Endothelial cell of hepatic sinusoid (primary cell): ENCODE measurements at regions not wholly inside any gene's neighbourhood (a gene's known extent, or its start where the extent isn't known, plus 50 kb on each side); places are given as distances from the start of the nearest gene placed in this dataset.
"Not testable (repeated sequence)": the region's sequence is repeated elsewhere in the genome, so short reads cannot be mapped to it uniquely, and the experiment has no call there.

Source experiments
- in situ Hi-C: cut with HindIII; loops from 2 replicates; pipeline ENCODE4 v1.10.0; 2017; ENCODE audit warnings: low sequenced_read_pairs

DNA sequence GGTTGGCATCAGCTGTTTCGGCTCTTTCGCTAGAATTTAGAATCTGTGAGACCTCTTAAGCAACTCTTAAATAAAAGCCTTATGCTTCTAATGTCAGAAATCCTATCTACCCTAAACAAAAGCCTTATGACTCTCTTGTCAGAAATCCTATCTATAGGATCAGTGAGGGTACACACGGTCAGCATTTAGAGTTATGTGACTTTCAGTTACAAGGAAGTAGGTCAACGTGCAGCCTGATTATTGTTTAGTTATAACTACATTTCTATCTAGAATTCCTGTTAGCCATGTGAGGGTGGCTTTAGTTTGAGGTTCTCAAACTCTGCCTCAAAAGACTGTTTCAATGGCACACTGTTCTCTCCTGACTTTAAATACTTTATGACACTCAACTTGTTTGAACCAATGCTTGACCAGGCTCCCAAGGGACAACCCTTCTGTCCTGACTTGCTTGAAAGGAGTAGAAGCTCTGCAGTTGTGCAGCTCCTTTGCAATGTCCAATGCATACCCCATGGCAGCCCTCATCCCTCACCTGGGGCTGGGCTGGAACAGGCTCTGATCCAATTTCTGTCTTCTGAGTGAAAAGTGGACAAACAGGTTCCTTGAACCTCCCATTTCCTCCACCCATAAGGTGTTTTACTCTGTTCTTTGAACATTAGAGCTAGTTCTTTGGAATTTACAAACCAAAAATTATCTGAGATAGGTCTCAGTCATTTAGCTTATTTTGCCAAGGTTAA is 251.6 kb upstream of the PIK3R1 start:
- in situ Hi-C loops, result no loop called here

- in situ Hi-C loops, result no loop called here
Measured at GRCh38 chr5:67960939-67961338, 254.6 kb upstream of the PIK3R1 start.

DNA sequence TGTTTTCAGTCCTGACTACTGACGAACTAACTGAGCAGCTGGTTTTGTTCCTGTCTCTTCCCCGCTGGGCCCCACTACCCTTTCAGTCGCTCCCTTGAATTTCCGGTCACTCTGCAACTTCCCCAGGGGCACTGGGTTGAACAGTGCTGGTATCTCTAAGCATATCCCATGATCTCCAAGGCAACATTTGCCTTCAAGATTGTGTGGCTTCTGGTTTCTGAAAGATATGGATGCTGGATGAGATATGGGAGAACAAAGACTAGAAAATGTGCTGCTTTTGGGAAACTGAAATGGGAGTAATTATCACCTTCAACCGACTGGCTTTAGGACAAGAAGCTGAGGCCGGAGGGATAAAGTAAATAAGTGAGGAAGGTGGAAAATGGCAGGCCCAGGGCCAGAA is 258.2 kb upstream of the PIK3R1 start:
- in situ Hi-C loops, result no loop called here

- in situ Hi-C loops, result no loop called here
Measured at GRCh38 chr5:67954351-67954750, 261.2 kb upstream of the PIK3R1 start.

DNA sequence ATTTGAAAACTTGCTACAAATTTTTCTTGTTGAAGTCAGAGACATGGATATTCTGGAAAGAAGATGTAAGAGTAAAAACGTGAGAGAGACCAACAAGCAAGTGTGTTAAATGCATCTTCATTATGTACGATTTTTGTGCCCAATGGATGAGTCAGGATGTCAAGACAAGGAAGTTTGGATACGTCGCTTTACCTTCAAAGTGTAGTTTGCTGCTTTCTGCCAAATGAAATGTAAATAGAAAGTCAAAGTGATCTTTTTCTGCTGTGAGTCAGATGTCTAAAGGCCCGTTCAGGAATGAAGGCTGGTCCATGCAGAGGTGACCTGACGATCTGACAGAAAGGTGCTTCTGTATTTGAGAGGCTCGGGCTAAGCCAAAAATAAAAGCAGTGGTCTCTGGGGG is 273.1 kb upstream of the PIK3R1 start:
- in situ Hi-C loops, result no loop called here

DNA sequence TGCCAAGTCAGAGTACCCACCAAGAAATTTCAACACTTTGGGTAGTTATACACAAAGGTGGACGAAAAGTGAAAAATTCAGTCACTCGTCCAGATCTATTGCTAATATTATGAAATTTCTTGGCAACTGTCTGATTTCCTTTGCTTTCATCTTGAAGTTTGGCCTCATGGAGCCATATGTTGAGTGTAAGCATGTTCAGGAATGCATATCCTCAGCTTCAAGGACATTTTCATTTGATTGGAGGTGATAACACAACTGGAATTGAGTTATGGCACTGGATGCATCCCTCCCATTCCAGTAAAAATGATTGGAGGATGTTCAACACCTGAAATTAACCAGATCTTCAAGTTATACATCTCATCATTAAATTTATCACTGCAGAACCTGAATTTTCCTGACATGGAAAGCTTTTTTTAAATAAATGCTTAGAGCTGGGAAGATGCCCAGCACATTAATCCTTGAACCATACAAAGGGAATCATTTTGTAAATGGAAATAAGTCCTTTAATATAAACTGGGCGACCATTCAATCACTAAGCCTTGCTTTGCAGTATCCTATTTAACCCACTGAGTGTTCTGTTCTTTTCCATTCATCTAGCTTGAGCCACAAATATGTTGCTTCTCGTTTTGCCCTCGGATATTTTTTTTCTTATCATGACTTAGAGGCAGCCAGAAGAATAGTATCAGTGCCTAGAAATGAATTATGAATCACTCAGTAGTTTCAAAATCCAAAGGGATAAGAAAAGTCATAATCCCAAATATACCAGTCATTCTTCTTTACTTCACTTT is 273.7 kb upstream of the PIK3R1 start:
- in situ Hi-C loops, result no loop called here

- in situ Hi-C loops, result no loop called here
Measured at GRCh38 chr5:67935908-67936566, 279.5 kb upstream of the PIK3R1 start.

DNA sequence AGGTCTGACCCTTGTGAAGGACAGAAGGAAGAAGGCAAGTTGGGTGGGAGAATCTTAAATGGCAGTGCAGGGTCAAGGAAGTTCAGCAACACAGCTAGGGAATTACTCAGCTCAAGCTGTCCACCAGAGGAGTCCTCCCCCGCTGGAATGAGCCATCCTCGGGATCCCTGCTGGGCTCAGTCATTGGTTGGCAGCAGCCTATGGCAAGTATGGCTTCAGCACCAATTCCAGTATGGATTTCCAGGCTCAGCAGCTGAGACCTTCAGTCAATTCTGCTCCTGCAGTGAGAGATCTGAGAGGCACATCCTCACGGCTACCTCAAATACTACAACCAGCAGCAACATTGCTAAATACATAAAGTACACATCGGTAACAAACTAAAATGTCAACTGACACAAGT is 280.6 kb upstream of the PIK3R1 start:
- in situ Hi-C loops, result no loop called here

DNA sequence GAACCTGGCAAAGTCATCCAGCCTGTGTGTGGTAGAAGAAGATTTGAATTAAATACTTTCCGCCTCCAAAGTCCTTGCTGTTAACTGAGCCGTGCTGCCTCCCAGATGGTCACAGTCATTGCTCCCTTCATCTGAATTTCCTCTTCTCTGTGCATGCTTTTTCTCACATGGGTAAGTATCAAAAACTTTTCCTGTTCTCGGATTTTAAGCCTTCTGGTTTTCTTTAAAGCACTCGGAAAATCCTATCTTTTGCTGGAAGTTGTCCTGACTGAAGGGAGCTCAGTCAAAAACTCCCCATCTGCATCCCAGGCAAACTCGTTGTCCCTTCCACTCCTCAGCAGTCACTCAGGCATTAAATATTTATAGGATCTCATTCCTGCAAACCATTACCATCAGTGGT is 290.0 kb upstream of the PIK3R1 start:
- in situ Hi-C loops, result no loop called here

GRCh38 chr5:67921004-67921601 is 294.5 kb upstream of the PIK3R1 start:
- in situ Hi-C loops, result loop anchor here (5.0 kb wide), 1 partner anchor 66 kb away; no protein-coding TSS in a partner anchor

DNA sequence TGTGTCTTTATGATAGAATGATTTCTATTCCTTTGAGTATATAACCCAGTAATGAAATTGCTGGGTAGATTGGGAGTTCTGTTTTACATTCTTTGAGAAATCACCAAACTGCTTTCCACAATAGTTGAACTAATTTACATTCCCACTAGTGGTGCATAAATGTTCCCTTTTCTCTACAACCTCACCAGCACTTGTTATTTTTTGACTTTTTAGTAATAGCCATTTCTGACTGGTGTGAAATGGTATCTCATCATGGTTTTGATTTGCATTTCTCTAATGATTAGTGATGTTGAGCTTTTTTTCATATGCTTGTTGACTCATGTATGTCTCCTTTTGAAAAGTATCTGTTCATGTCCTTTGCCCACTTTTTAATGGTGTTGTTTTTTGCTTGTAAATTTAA is 296.0 kb upstream of the PIK3R1 start:
- in situ Hi-C loops, result not testable (repeated sequence)

- in situ Hi-C loops, result no loop called here
Measured at GRCh38 chr5:67917561-67917960, 298.0 kb upstream of the PIK3R1 start.

GRCh38 chr5:67910546-67910945 is 305.0 kb upstream of the PIK3R1 start:
- in situ Hi-C loops, result no loop called here

DNA sequence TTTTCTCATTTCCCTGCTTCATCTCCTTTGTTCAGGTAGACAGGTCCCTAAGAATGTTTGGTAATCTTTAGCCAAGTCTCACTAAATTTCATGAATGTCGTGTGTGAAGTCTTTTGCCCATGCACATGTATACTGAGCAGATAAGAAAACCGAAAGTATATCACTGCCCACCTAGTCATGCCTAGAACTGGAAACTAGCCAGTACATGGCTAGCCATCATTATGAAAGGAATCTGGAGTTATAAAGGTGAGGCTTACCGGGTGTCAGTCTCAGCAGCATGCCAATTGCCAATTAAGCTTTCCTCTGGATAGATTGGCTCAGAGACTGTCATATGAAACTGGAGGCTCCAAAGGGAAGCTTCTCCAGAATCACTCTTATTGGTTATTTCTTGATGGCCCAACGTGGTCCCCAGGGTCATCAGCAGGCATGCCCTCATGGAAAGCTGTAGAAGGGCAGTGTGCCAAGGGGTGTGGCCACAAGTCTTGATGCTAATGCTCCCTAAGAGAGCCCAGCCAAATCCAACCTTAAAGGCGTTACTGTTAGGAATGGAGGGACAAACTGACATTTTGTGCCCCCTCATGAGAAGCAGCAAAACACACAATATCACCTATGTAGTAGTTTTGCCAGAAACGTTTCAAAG is 307.3 kb upstream of the PIK3R1 start:
- in situ Hi-C loops, result no loop called here

DNA sequence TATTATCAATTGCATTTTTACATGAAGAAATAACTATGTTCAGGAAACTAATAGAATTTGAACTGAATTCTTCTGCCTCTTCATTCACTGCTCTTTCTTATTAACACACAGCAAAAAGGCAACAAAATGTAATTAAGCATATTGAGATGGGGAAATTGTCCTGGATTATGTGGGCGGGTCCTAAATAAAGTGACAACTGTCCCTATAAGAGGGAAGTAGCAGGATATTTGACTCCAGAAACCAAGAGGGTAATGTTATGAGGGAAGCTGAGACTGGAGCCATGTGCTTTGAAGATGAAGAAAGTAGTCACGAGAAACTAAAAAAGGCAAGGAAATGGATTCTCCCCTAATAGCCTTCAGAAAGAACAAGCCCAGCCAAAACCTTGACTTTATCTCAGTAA is 311.2 kb upstream of the PIK3R1 start:
- in situ Hi-C loops, result no loop called here

DNA sequence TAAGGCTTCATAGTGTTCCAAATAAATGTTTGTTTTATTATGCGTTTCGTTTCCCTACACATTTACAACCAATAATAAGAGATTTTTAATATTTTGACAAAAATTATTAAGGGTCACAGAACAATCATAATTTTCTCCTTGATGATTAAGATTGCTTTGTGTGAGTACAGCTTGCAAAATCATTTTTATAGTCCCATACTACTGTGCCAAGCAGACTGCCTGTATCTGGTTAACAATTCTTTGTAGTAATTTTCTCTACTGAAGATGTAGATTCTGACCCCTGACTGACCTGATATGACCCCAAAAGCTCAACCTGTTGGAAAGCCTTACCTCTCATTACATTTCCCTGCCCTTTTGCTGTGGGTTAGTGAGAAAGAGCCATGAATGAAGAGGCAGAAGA is 311.9 kb upstream of the PIK3R1 start:
- in situ Hi-C loops, result no loop called here

DNA sequence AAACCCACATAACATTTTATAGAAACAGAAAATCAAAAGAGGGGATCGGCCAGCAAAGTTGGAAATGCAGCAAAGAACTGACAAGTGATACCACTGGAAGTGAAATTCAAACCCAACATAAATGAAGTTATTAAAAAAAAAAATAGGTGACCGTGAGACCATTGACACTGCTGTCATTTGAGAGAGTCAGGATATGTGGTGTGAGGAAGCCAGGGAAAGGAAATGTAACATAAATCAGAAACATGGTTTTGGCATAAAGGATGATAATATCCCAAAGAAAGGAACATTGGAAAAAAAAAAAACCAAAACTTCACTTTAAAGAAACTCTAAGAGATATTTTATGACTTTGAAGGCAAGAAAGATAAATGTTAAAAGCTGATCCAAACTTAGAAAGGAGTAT is 312.4 kb upstream of the PIK3R1 start:
- in situ Hi-C loops, result no loop called here

GRCh38 chr5:67902497-67902830 is 313.1 kb upstream of the PIK3R1 start:
- in situ Hi-C loops, result no loop called here

DNA sequence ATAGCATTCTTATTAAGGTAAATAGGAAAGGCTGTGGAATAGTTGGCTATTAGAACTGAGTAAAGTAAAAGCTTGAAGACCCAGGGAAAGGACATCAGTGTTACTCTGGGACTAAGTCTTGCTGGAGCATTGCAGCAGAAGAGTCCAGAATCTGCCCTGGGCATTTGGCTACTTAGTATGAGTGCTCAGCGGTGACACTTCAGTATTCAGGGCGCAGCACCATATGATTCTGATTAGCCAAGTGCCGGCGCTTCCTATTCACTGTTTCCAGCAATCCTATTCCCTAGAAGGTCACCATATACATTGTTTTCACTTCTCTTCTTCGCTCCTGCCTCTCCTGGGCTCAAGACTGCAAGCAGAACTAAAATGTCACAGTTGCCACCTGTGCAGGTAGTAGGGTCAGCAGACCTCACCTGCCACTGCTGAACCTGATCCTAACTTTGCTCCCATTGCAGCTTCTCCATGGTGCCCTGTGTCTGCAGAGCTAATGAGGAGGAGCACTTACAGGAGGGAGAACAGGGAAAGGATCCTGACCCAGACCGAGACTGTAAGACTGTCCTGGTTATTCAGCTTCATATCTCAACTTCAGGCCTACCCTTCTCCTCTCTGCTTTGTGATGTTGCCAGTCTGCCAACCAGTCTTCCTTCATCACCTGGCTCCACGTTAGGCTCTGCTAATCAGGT is 313.6 kb upstream of the PIK3R1 start:
- in situ Hi-C loops, result no loop called here

DNA sequence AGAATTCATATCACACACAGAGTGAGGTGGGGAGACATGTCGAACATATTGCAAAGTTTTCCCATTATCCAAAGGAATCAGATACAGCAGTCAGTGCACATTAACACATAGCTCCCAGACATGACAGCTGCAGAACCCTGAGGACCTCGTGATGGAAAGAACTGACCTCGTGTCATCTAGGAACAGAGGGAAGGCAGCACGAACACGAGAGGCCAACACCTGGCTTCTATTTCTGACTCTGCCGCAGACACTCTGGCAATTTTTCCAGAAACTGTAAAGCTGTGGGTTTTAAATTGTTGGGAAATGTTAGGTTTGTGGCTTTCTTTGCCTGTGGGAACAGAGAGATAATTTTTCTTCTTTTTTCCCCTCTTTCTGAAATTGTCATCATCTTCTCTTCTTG is 315.0 kb upstream of the PIK3R1 start:
- in situ Hi-C loops, result no loop called here

DNA sequence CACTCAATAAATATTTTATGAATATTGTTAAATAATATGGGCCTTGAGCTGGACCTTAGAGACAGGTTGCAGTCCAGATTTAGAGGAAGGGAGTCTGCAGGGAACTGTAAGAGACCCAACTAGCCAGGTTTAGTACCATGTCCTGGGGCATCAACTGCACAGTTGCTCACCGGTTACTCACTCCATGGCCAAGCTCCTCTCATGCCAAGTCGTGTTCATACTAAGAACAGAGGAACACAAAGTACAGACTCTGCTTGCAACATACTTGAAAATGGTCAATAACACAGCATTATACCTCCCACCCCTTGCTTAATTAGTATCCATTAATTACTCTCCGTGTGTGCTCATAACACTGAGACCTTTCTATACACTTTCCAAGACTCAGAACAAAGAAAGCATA is 317.6 kb upstream of the PIK3R1 start:
- in situ Hi-C loops, result no loop called here
